HG02943 (cell line): ENCODE measurements at regions not wholly inside any gene's neighbourhood (a gene's known extent, or its start where the extent isn't known, plus 50 kb on each side); places are given as distances from the start of the nearest gene placed in this dataset.

Experiments used
- ATAC-seq: cut with Tn5 transposase; IDR thresholded peaks from one replicate; pipeline ENCODE4 v1.9.1; 2021; ENCODE audit warnings: mild to moderate bottlenecking, low read depth, moderate library complexity; ENCODE audit not compliant: unreplicated experiment

GRCh38 chr1:204817341-204817740 lies 53.3 kb upstream of the NFASC start:
- no peak for ATAC-seq

- ATAC-seq: no peak
Measured at GRCh38 chr1:204818998-204819397, 51.7 kb upstream of the NFASC start.

- no peak for ATAC-seq
Measured at GRCh38 chr1:204819495-204819894, 51.2 kb upstream of the NFASC start.
